A549 (cell line): ENCODE measurements at regions not wholly inside any gene's neighbourhood (a gene's known extent, or its start where the extent isn't known, plus 50 kb on each side); places are given as distances from the start of the nearest gene placed in this dataset.

Experiments
- ATAC-seq, 2 experiments: fragments of 200-7000 bp in 1 of 2; fragments of >200 bp in 1 of 2; cut with Nextera tagmentation in 1 of 2; cut with Tn5 transposase in 1 of 2; 3 replicates each; pipeline versions ENCODE4 v1.8.0 to v1.9.1; 2018 to 2020; ENCODE audit warnings: mild to moderate bottlenecking in 1 of 2, moderate library complexity in 1 of 2
- CTCF ChIA-PET: fragments of 300-600 bp; sonication (Branson Sonifier 250); formaldehyde crosslinking; extraction: SDS; loops from one replicate; lab custom pipeline; 2021; ENCODE audit warnings: antibody characterized with exemption, inconsistent platforms; lab: Yijun Ruan, JAX
- POLR2A ChIA-PET: fragments of 350-600 bp; formaldehyde crosslinking; extraction: SDS; loops from one replicate; lab custom pipeline; 2021; ENCODE audit warnings: antibody characterized with exemption, inconsistent platforms; lab: Yijun Ruan, JAX
- DNase-seq, 2 experiments: peaks; one replicate each; pipeline versions ENCODE4 v3.0.0 to v3.0.0-alpha.2; 2011 to 2016; ENCODE audit warnings: low read depth in 1 of 2, low spot score in 1 of 2
- FAIRE-seq: peaks from 2 replicates; lab custom pipeline; 2011; peaks lifted over from hg19 to GRCh38; lab: Jason Lieb, UNC
- H3K27ac ChIP-seq, 2 experiments: fragments of >200 bp; sonication (Bioruptor Twin); formaldehyde crosslinking; 3 replicates each; pipeline ENCODE4 v1.5.1; 2016 to 2017
- H3K4me1 ChIP-seq: fragments of >200 bp; sonication (Bioruptor Twin); formaldehyde crosslinking; 3 replicates; pipeline ENCODE4 v1.6.1; 2016
- H3K4me2 ChIP-seq: fragments of >200 bp; sonication (Bioruptor Twin); formaldehyde crosslinking; 3 replicates; pipeline ENCODE4 v1.6.1; 2016
- H3K4me3 ChIP-seq: fragments of >200 bp; sonication (Bioruptor Twin); formaldehyde crosslinking; 3 replicates; pipeline ENCODE4 v1.5.1; 2016
- H3K9me3 ChIP-seq: fragments of >200 bp; sonication (Bioruptor Twin); formaldehyde crosslinking; 3 replicates; pipeline ENCODE4 v1.6.1; 2016
- BHLHE40 ChIP-seq: IDR thresholded peaks from 2 replicates; pipeline ENCODE4 v1.6.1; 2012; ENCODE audit warnings: low read depth, low read length, inconsistent platforms
- CHD2 ChIP-seq: fragments of 150-350 bp; IDR thresholded peaks from 2 replicates; pipeline ENCODE4 v1.6.1; 2014; ENCODE audit warnings: low read length; ENCODE audit not compliant: partially characterized antibody
- CHD4 ChIP-seq: fragments of 200-600 bp; sonication (generic); IDR thresholded peaks from 2 replicates; pipeline ENCODE4 v1.6.1; 2016; ENCODE audit warnings: antibody characterized with exemption, mild to moderate bottlenecking, borderline replicate concordance
- EHF ChIP-seq: fragments of 250-450 bp; sonication (Bioruptor Pico); IDR thresholded peaks from 2 replicates; pipeline ENCODE4 v1.5.0; 2020; ENCODE audit warnings: mild to moderate bottlenecking
- EP300 ChIP-seq, 2 experiments: fragments of >200 bp; sonication (Bioruptor Twin); formaldehyde crosslinking; IDR thresholded peaks; 2 replicates in 1 of 2; 3 replicates in 1 of 2; pipeline ENCODE4 v1.6.1; 2016 to 2017
- ESRRA ChIP-seq: fragments of 150-350 bp; IDR thresholded peaks from 2 replicates; pipeline ENCODE4 v1.6.1; 2014; ENCODE audit warnings: mild to moderate bottlenecking, low read length, borderline replicate concordance
- FOSL2 ChIP-seq, 2 experiments: fragments of 450-650 bp in 1 of 2; fragments of >200 bp in 1 of 2; sonication (Bioruptor Twin) in 1 of 2; formaldehyde crosslinking; IDR thresholded peaks; 2 replicates each; pipeline versions ENCODE4 v1.5.0 to v1.6.1; 2016 to 2020; ENCODE audit warnings: mild to moderate bottlenecking in 1 of 2, moderate library complexity in 1 of 2
- FOXS1 ChIP-seq: fragments of 250-450 bp; sonication (Bioruptor Pico); IDR thresholded peaks from 2 replicates; pipeline ENCODE4 v1.5.0; 2020; ENCODE audit warnings: mild to moderate bottlenecking, moderate library complexity
- GATA3 ChIP-seq: IDR thresholded peaks from 2 replicates; pipeline ENCODE4 v1.6.1; 2012; ENCODE audit warnings: borderline replicate concordance
- HOXA7 ChIP-seq: fragments of 250-450 bp; sonication (Bioruptor Pico); IDR thresholded peaks from 2 replicates; pipeline ENCODE4 v1.5.0; 2020; ENCODE audit warnings: mild to moderate bottlenecking, moderate library complexity
- KDM1A ChIP-seq: fragments of 200-600 bp; sonication (generic); IDR thresholded peaks from 2 replicates; pipeline ENCODE4 v1.6.1; 2016; ENCODE audit warnings: low read depth, mild to moderate bottlenecking
- KDM5A ChIP-seq: fragments of 200-600 bp; sonication (generic); IDR thresholded peaks from 2 replicates; pipeline ENCODE4 v1.6.1; 2016; ENCODE audit warnings: antibody characterized with exemption, mild to moderate bottlenecking
- MAFK ChIP-seq: fragments of 450-650 bp; IDR thresholded peaks from 2 replicates; pipeline ENCODE4 v1.6.1; 2014; ENCODE audit not compliant: partially characterized antibody
- MAZ ChIP-seq: fragments of 150-350 bp; IDR thresholded peaks from 2 replicates; pipeline ENCODE4 v1.6.1; 2014; ENCODE audit warnings: antibody characterized with exemption, low read depth, low read length, borderline replicate concordance
- MYC ChIP-seq: IDR thresholded peaks from 2 replicates; pipeline ENCODE4 v1.6.1; 2012; ENCODE audit warnings: mild to moderate bottlenecking, inconsistent platforms, low read length, improper control_type of control experiment, borderline replicate concordance
- NPAS2 ChIP-seq: fragments of 250-450 bp; sonication (Bioruptor Pico); IDR thresholded peaks from 2 replicates; pipeline ENCODE4 v1.8.0; 2022; ENCODE audit warnings: mild to moderate bottlenecking, moderate library complexity, borderline replicate concordance
- NR3C1 ChIP-seq: fragments of >200 bp; sonication (Bioruptor Twin); formaldehyde crosslinking; IDR thresholded peaks from 3 replicates; pipeline ENCODE4 v1.6.1; 2017
- POLR2AphosphoS2 ChIP-seq: conservative IDR thresholded peaks from 2 replicates; pipeline ENCODE4 v1.6.1; 2012; ENCODE audit warnings: low read length, improper control_type of control experiment, inconsistent platforms
- RARB ChIP-seq: fragments of 250-450 bp; sonication (Bioruptor Pico); IDR thresholded peaks from 2 replicates; pipeline ENCODE4 v1.8.0; 2021; ENCODE audit warnings: mild to moderate bottlenecking, moderate library complexity
- RCOR1 ChIP-seq: fragments of 150-350 bp; IDR thresholded peaks from 2 replicates; pipeline ENCODE4 v1.6.1; 2014; ENCODE audit warnings: antibody characterized with exemption, low read length, low read depth
- TFCP2L1 ChIP-seq: fragments of 250-450 bp; sonication (Bioruptor Pico); IDR thresholded peaks from 2 replicates; pipeline ENCODE4 v1.5.0; 2021; ENCODE audit warnings: mild to moderate bottlenecking
- ZSCAN20 ChIP-seq: fragments of 250-450 bp; sonication (Bioruptor Pico); IDR thresholded peaks from 2 replicates; pipeline ENCODE4 v1.8.0; 2022; ENCODE audit warnings: mild to moderate bottlenecking, moderate library complexity
- WGBS: methylation state at CpG from one replicate; pipeline ENCODE4 v1.1.6; 2017; ENCODE audit errors: missing lambda C conversion rate; 5-methylcytosine and 5-hydroxymethylcytosine counted together
- TF ChIP-seq, protein P1 (sequence below): fragments of 450-650 bp; IDR thresholded peaks from 2 replicates; pipeline ENCODE4 v1.6.1; 2014; ENCODE audit warnings: antibody characterized with exemption
- TF ChIP-seq, protein P2 (sequence below): fragments of >200 bp; sonication (Bioruptor Twin); formaldehyde crosslinking; IDR thresholded peaks from 3 replicates; pipeline ENCODE4 v1.6.1; 2016
- TF ChIP-seq, protein P3 (sequence below): fragments of 250-450 bp; sonication (Bioruptor Pico); IDR thresholded peaks from 2 replicates; pipeline ENCODE4 v1.5.0; 2020; ENCODE audit warnings: low read depth, mild to moderate bottlenecking, moderate library complexity
- TF ChIP-seq, protein P4 (sequence below): IDR thresholded peaks from 2 replicates; pipeline ENCODE4 v1.6.1; 2012
- TF ChIP-seq, protein P5 (sequence below): fragments of 250-450 bp; sonication (Bioruptor Pico); IDR thresholded peaks from 2 replicates; pipeline ENCODE4 v1.5.0; 2021; ENCODE audit warnings: mild to moderate bottlenecking, moderate library complexity, borderline replicate concordance
- TF ChIP-seq, protein P6 (sequence below): IDR thresholded peaks from 2 replicates; pipeline ENCODE4 v1.6.1; 2012

DNA sequence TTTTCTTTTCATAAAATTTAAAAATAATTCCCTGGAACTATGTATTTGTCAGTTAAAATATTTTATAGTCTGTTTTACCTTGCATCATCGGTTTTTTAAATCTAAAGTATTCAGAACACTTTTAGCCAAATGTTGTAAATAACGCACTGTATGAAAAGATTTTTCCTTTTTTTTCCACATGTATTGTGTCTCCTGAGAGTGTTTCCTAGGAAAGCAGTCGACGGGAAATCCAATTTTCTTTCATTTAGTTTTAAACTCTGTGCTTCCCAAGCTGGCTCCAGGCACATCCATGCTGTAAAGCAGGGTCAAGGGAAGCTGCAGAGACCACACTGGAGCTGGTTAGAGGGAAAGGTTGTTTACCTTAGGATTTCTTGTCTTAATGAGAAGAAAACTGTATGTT, 1724.3 kb upstream of the TENM3 start:
- TF ChIP-seq RARB (CRISPR knock-in tag) (no peak), MYC (no peak), CHD4 (no peak), ESRRA (no peak), KDM1A (no peak), RCOR1 (no peak), FOXS1 (CRISPR knock-in tag) (no peak), KDM5A (no peak)
- TF ChIP-seq, protein P1, sequence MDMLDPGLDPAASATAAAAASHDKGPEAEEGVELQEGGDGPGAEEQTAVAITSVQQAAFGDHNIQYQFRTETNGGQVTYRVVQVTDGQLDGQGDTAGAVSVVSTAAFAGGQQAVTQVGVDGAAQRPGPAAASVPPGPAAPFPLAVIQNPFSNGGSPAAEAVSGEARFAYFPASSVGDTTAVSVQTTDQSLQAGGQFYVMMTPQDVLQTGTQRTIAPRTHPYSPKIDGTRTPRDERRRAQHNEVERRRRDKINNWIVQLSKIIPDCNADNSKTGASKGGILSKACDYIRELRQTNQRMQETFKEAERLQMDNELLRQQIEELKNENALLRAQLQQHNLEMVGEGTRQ: no peak
- TF ChIP-seq, protein P2, sequence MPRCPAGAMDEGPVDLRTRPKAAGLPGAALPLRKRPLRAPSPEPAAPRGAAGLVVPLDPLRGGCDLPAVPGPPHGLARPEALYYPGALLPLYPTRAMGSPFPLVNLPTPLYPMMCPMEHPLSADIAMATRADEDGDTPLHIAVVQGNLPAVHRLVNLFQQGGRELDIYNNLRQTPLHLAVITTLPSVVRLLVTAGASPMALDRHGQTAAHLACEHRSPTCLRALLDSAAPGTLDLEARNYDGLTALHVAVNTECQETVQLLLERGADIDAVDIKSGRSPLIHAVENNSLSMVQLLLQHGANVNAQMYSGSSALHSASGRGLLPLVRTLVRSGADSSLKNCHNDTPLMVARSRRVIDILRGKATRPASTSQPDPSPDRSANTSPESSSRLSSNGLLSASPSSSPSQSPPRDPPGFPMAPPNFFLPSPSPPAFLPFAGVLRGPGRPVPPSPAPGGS: no peak
- WGBS: 19% methylated on average over 4 of the region's 4 CpGs
- H3K4me3 ChIP-seq: no peak overlapping the region
- POLR2A ChIA-PET: no interaction called here
- no peak overlapping the region for H3K27ac ChIP-seq
- no peak for ATAC-seq
- H3K9me3 ChIP-seq: no peaks in the 10 kb centered on the region
- no peaks in the 10 kb centered on the region for H3K4me1 ChIP-seq
- no peak overlapping the region for H3K4me2 ChIP-seq
- no peak for FAIRE-seq
- no peak for DNase-seq
- CTCF ChIA-PET: no interaction called here

DNA sequence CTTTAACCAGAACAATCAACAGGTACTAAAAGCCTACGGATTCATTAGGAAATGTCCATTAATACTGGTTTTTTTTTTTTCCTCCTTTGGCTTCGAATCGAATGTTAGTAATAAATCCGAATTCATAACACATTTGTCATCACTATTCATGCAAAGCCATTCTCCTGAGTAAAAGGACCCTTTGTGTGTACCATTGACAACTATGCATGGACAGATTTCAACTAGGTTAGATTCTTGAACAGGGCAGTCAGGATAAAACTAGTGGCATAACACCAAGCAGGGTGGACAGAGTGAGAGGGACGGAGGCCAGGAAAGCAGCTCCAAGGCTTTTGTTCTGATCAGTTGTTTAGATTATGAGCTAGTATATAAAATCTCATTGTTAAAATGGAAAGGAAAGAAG, 1722.0 kb upstream of the TENM3 start:
- H3K9me3 ChIP-seq: no peaks in the 10 kb centered on the region
- POLR2A ChIA-PET: no interaction called here
- ATAC-seq (no peak), FAIRE-seq (no peak), DNase-seq (no peak)
- H3K4me1 ChIP-seq: no peaks in the 10 kb centered on the region
- H3K4me3 ChIP-seq: no peak overlapping the region
- CTCF ChIA-PET: no interaction called here
- no peak for TF ChIP-seq MAFK
- under 1% methylated on average over 5 of the region's 5 CpGs for WGBS
- H3K4me2 ChIP-seq: no peak overlapping the region
- no peak overlapping the region for H3K27ac ChIP-seq

DNA sequence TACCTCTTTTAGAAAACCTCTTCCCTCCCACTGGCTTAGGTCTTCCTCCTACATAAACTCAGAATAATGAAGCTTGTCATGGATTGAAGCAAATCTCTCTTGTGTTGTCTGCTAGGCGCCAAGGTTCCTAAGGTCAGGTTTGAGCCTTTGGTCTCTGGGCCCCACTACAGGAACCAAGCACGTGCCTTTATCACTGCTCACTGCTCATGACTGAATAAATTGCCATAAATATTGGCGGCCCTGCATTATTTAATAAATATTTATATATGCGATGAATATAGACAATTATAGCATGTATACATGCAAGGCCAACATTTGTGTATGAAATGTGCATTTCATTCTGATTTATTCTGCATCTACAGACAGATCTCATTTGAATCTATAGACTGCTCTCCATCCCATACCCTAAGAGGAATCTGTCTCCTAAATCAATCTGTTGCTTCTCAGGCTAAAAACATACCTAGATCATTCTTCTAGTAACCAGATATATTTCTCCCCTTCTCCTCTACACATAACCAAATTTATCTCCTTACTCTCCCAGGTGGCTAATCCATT, 1717.6 kb upstream of the TENM3 start:
- 22% methylated on average over 4 of the region's 4 CpGs for WGBS
- POLR2A ChIA-PET: no interaction called here
- ATAC-seq: no peak
- H3K4me2 ChIP-seq: no peak overlapping the region
- H3K4me1 ChIP-seq: no peaks in the 10 kb centered on the region
- DNase-seq: no peak
- no peak overlapping the region for H3K27ac ChIP-seq
- TF ChIP-seq GATA3 (no peak), KDM5A (no peak), BHLHE40 (no peak), HOXA7 (no peak), CHD2 (no peak), ZSCAN20 (no peak), POLR2AphosphoS2 (no peak), EP300 (IDR thresholded peaks at IDR 0.05) (no peak), NR3C1 (no peak), MAZ (no peak), FOSL2 (IDR thresholded peaks at IDR 0.05) (no peak), FOSL2 (CRISPR knock-in tag; IDR thresholded peaks at IDR 0.05) (no peak), EHF (CRISPR knock-in tag) (no peak), TFCP2L1 (CRISPR knock-in tag) (no peak), NPAS2 (CRISPR knock-in tag) (no peak), MAFK (no peak)
- TF ChIP-seq, protein P3, sequence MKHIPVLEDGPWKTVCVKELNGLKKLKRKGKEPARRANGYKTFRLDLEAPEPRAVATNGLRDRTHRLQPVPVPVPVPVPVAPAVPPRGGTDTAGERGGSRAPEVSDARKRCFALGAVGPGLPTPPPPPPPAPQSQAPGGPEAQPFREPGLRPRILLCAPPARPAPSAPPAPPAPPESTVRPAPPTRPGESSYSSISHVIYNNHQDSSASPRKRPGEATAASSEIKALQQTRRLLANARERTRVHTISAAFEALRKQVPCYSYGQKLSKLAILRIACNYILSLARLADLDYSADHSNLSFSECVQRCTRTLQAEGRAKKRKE: no peak
- TF ChIP-seq, protein P2: no peak
- TF ChIP-seq, protein P4, sequence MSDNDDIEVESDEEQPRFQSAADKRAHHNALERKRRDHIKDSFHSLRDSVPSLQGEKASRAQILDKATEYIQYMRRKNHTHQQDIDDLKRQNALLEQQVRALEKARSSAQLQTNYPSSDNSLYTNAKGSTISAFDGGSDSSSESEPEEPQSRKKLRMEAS: no peak
- TF ChIP-seq, protein P5, sequence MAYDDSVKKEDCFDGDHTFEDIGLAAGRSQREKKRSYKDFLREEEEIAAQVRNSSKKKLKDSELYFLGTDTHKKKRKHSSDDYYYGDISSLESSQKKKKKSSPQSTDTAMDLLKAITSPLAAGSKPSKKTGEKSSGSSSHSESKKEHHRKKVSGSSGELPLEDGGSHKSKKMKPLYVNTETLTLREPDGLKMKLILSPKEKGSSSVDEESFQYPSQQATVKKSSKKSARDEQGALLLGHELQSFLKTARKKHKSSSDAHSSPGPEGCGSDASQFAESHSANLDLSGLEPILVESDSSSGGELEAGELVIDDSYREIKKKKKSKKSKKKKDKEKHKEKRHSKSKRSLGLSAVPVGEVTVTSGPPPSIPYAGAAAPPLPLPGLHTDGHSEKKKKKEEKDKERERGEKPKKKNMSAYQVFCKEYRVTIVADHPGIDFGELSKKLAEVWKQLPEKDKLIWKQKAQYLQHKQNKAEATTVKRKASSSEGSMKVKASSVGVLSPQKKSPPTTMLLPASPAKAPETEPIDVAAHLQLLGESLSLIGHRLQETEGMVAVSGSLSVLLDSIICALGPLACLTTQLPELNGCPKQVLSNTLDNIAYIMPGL (CRISPR knock-in tag): no peak
- TF ChIP-seq, protein P6, sequence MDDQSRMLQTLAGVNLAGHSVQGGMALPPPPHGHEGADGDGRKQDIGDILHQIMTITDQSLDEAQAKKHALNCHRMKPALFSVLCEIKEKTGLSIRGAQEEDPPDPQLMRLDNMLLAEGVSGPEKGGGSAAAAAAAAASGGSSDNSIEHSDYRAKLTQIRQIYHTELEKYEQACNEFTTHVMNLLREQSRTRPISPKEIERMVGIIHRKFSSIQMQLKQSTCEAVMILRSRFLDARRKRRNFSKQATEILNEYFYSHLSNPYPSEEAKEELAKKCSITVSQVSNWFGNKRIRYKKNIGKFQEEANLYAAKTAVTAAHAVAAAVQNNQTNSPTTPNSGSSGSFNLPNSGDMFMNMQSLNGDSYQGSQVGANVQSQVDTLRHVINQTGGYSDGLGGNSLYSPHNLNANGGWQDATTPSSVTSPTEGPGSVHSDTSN: no peak
- no peaks in the 10 kb centered on the region for H3K9me3 ChIP-seq
- CTCF ChIA-PET: no interaction called here
- FAIRE-seq: no peak
- no peak overlapping the region for H3K4me3 ChIP-seq
